ENCODE measurements at regions not wholly inside any gene's neighbourhood (a gene's known extent, or its start where the extent isn't known, plus 50 kb on each side); places are given as distances from the start of the nearest gene placed in this dataset.
"Not testable (repeated sequence)": the region's sequence is repeated elsewhere in the genome, so short reads cannot be mapped to it uniquely, and the experiment has no call there.

- DNase-seq, result no peak
Observed at GRCh38 chr4:128565054-128565453, 244.4 kb upstream of the JADE1 start.

- DNase-seq, result no peak
Observed at GRCh38 chr4:128564081-128564630, 245.3 kb upstream of the JADE1 start.

GRCh38 chr4:128560754-128561495 is 248.6 kb upstream of the JADE1 start:
- no peak for DNase-seq

GRCh38 chr4:128558896-128559679 is 250.4 kb upstream of the JADE1 start:
- no peak for DNase-seq

GRCh38 chr4:128556756-128557155 is 252.7 kb upstream of the JADE1 start:
- DNase-seq, result no peak

DNA sequence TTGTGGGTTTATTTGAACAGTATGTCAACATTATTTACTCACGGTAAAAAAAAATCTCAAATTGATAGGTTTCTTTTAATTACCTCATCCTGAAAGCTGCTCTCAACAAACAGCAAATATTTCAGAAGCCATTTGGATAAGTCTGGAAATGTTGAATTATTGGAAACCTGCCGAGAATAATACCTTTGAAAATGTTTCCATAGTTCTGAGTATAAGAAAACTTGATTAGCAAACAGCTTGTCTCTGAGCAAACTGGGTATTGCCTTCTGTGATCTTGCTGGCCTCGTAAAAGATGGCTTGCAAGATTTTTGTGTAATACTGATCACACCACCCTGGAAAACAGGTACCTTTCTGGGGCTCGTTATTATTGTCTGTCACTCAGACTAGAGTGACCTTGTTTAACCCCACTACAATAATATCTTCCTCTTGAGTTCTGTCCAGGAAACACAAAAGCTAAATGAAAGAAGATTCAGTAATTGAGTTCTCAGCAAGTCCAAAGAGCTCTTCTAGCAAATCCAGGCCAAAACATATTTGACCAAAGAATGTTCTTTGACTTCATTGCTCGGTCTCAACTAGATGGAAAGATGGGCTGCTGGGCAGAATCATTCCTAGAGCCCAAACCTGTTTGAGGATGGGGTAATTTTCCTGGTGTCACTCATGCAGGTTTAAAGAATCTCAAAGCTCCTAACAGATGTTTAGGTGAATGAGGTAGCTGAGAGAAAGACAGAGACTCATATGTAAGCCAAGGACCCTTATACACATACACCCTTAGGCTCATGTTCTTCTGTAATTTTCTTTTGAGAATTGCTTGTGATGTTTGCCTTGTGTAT is 255.6 kb upstream of the JADE1 start:
- no peak for DNase-seq

- no peak for DNase-seq
Observed at GRCh38 chr4:128552586-128552907, 257.0 kb upstream of the JADE1 start.

GRCh38 chr4:128551280-128551679 is 258.2 kb upstream of the JADE1 start:
- no peak for DNase-seq

DNA sequence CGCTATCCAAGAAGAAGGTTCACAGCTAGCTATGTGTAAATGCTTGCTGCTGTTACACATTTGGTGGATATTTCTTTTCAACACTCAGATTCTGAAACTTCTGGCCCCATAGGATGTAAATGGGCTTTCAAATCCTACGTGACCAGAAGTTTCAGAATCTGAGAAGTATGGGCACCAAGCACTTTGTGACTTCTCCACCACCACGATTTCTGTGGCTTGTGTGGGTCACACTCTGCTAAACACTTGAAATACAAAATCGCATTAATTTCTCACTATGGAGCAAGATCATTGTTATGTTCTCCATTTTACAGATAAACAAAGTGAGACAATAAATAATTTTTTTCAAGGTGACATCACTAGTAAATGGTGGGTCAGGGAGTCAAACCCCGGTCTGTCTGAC is 259.4 kb upstream of the JADE1 start:
- DNase-seq, result no peak

DNA sequence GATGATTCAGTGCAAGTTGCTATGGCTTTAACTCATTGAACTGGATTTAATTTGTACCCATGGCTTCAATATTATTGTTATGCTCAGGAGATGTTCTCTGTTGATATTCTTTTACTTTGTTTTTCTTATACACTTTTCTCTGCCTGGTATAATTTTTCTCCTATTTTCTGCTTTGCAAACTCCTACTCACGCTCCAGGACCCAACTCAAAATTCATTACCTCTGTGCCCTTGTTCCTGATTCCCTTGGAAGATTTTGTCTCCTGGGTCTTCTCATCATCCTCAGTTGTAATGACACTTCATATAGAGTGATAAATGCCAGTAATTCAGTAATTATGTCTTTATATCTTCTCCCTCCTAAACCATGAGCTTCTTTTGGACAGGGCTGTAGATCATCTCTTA is 259.9 kb upstream of the JADE1 start:
- DNase-seq, result no peak

DNA sequence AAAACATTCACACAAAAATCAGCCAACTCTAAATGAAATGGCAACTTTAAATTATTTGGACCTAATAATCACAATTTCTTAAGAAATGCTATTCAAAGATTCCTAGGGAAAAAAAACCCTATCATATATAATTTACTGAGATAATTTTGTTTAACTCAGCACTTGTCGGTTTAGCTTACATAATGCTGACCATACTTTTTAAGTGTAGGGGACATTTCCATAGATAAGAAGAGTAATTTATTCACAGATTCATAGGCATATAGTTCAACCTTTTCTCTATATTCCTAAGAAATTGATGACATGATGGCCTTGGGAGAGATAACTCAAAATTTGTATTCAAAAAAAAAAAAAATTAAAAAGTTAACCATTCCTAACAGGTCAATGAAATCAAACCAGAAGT is 260.8 kb upstream of the PGRMC2 start:
- DNase-seq, result no peak

- no peak for DNase-seq
Observed at GRCh38 chr4:128544272-128544671, 256.7 kb upstream of the PGRMC2 start.

GRCh38 chr4:128543696-128544095 is 256.1 kb upstream of the PGRMC2 start:
- no peak for DNase-seq

- DNase-seq, result no peak
Observed at GRCh38 chr4:128542047-128542446, 254.4 kb upstream of the PGRMC2 start.

- DNase-seq, result no peak
Observed at GRCh38 chr4:128540122-128540521, 252.5 kb upstream of the PGRMC2 start.

GRCh38 chr4:128538111-128538882 is 250.7 kb upstream of the PGRMC2 start:
- DNase-seq, result no peak

DNA sequence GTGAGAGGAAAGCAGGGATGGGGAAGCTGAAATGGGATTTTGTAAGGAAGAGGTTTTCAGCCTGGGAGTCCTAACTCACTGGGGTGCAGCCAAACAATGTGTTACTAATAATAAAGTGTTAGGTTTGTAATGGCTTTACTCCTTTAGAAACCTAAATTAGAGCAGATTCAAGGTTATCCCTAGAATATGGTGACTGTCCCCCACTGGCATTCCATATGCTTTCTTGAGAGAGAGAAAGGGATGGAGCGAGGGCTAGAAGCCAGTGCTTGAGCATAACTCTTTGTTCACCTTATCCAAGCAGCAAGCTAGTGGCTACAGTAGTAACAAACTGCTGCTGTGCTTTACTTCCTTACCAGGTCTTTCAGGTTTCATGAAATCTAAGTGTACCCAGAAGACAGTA is 249.1 kb upstream of the PGRMC2 start:
- DNase-seq, result no peak

- DNase-seq, result not testable (repeated sequence)
Observed at GRCh38 chr4:128535510-128535909, 247.9 kb upstream of the PGRMC2 start.

DNA sequence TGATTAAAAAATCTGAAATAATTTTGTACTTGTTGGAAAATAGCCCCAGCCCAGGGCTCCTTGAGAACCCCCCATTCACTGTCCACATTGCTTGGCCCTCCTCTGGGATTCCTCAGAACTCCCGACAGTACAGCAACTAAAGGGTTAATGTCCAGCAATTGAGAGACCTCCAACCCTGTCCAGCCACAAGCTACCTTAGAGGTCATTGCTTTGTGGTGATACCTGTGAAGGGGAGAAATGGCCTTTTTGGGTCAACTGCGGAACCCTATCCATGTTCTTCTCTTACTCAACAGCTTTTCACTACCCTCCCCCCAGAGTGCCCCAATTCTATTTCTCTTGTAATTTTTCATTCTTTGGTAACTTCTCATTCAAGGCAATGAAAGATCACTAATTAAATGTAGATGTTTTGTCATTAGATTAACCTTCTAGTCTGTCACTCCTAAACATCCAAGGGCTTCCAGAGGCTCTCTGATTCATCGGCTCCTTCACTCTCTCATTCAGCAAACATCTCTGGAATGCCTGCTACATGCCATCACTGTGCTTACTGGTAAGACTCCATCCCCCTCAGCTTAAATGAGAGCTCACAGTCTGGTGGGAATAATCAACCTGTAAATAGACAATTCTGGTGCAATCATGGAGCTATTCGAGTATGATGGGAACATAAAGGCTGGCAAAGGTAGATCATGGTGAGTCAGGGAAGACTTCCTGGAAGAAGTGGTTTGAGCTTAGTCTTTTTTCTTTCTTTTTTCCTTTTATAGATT is 241.4 kb upstream of the PGRMC2 start:
- peak; percentile 94 for DNase-seq

- no peak for DNase-seq
Observed at GRCh38 chr4:128527946-128528576, 240.4 kb upstream of the PGRMC2 start.

GRCh38 chr4:128527351-128527750 is 239.7 kb upstream of the PGRMC2 start:
- DNase-seq, result no peak
